HG03442 (cell line): ENCODE measurements at regions not wholly inside any gene's neighbourhood (a gene's known extent, or its start where the extent isn't known, plus 50 kb on each side); places are given as distances from the start of the nearest gene placed in this dataset.
A peak's percentile ranks its signal among the peaks of the same experiment; 100 is the strongest.
"Not testable (repeated sequence)": the region's sequence is repeated elsewhere in the genome, so short reads cannot be mapped to it uniquely, and the experiment has no call there.

Experiments
- ATAC-seq: cut with Tn5 transposase; IDR thresholded peaks from one replicate; pipeline ENCODE4 v1.9.1; 2021; ENCODE audit warnings: mild to moderate bottlenecking, moderate library complexity; ENCODE audit not compliant: unreplicated experiment

- ATAC-seq, result no peak
Observed at GRCh38 chr7:15057272-15057671, 154.7 kb upstream of the DGKB start.

DNA sequence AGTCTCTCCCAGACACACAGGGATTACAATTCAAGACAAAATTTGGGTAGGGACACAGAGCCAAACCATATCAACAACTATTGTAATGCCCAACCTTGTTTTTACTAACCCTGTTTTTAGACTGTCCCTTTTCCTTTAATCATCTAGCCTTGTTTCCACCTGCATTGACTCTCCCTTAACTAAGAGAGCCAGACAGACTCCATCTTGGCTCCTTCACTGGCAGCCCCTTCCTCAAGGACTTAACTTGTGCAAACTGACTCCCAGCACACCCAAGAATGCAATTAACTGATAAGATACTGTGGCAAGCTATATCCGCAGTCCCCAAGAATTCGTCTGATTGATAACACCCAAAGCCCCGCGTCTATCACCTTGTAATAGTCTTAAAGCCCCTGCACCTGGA, 151.8 kb upstream of the DGKB start:
- not testable (repeated sequence) for ATAC-seq

DNA sequence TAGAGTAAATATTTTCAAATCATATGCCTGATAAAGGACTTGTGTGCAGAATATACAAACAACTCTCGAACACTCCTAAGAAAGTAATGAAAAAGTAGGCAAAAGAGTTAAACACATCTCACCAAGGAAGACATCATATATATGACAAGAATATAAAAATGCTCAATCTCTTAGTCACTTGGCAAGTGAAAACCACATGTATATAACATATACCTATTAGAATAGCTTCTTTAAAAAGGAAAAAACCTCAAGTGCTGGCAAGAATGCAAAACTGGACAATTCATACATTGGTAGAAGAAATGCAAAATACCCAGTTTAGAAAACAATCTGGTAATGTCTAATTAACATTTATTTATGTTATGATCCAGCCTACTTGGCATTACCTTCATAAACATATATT, 146.6 kb upstream of the DGKB start:
- ATAC-seq, result no peak

DNA sequence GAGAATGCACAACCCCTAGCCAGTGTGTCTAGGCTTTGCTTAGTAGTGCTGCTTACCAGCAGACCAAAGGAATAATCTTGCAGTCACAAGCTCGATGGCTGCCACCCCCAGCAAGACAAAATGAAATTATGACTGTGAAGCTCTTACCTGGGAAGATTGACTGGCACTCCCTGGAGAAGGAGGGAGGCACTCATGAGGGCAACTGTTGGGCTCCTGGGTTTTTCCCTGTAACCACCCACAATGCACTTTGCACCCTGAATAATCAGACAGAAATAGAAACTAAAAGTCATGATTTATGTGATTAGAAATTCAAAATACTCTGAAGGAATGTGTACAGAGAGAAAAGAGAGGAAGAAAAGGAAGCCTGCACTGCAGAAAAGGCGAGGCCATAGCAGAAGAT, 144.3 kb upstream of the DGKB start:
- no peak for ATAC-seq

GRCh38 chr7:15043931-15044330, 141.4 kb upstream of the DGKB start:
- no peak for ATAC-seq

GRCh38 chr7:15042285-15043065, 139.9 kb upstream of the DGKB start:
- no peak for ATAC-seq

DNA sequence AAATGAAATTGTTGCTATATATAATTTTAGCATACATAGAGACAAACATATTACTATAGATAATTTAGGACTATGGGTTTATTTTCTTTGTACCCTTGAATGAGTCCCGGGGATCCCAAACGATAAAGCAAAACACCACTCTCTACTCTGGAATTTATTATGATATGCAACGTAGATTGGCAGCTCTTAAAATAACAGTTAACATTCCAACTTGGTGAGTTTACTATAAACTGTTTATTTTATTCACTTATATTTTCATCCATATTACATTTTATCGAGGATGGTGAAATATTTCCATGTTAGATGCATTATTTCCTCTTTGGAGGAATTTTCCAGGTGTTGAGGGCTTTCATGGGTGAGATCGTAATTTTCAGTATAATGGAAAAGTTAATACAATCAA, 138.7 kb upstream of the DGKB start:
- no peak for ATAC-seq

DNA sequence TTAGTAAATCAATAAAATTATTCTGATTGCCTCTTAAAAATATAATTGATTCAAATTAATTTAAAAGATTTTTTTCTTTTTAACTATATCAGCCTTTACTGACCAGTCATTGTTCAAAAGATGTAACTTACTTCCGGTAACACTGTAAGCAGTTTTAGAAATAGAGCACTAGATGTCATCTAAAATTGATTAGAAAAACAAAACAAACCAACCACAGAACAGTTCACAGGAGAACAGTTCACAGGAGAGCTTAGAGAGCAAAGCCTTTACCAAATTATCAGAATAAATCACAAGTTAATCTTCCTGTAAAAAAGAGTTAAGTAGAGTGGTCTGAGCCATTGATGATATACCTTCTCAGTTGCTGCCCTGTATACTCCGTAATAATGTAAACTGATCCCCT, 133.3 kb upstream of the DGKB start:
- no peak for ATAC-seq

- no peak for ATAC-seq
Observed at GRCh38 chr7:15033039-15033438, 130.5 kb upstream of the DGKB start.

DNA sequence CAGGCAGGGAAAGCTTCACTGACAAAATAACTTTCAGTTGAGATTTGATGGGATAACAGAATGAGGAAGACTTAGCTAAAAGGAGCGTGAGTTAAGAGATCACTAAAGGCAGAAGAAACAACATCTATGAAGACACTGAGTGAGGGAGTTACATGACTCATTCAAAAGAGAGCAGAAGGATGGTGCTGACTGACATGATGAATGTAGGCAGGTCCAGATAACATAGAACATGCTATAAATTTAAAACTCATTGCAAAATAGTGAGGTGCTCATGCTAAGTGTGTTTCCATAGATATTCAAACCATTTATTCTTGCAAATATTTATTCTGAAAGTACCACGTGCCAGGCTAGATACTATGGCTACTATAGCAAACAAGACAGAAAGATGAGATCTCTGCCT, 116.4 kb upstream of the DGKB start:
- no peak for ATAC-seq

DNA sequence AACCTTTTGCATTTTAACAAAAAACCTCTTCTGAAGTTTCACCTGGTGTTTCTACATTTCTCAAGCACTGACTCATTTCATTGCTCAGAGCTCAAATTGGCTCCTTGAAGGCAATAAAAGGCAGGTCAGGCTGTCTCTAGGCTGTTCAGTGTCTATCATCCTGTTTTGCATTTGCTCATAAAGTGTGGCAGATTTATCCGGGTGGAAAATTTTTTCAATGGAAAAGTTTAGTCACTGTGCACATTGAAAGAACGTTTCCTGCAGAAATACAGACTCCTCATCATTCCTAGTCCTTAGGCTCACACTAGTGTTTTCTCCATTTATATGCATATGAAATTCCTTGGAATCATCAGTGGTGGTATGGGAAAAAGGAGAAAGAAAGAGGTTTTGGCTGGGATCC, 114.2 kb upstream of the DGKB start:
- ATAC-seq, result no peak

DNA sequence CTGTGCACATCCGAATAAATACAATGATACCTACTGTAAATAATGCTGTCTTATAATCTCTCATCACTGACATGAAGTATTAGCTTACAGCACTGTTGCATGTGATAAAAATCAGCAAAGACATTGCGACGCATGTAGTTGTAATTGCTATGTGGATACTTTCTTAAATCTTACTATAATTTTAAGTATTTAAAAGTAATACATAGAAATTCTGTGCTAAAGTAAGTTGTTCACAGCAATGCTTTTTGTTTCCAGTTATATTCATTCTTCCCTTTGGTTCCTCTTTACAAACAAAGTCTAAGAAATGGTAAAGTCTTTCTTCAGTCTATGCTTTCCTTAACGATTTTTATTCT, 113.7 kb upstream of the DGKB start:
- ATAC-seq, result no peak

DNA sequence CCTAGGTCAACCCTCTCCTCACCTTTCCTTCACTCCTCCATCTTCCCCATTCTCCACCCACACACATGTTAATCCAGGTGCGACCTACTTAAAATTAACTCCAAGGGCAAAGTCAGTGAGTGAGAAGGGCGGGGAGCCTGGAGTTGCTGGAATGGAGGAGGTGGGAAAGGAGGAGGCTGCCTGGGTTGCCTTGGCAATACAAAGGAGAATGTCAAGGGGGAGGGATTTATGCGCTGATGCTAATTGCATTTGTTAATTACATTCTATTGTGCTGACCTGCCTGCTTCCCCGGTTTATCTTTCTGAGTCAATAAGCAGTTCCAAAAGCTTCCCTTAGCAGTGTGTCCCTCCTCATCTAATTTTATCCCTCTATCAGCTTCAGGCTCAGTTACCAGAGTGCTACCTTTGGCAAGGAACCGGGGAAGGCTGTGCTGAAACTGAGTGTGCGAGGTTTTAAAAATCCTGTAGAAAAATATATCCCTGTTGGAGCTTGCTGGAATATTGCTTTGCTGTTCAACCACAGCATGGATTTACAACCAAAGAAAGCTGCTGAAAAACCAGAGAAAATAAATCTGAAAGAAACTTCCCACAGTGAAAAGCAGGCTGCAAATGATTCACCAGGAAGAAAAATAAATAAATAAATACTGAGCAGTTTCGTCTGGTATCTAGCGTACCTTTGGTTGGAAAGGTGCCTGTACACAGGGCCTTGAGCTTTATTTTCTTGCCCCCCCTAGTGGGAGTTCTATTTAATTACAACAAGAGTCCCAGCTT, 113.2 kb upstream of the DGKB start:
- ATAC-seq, result peak; percentile 93

DNA sequence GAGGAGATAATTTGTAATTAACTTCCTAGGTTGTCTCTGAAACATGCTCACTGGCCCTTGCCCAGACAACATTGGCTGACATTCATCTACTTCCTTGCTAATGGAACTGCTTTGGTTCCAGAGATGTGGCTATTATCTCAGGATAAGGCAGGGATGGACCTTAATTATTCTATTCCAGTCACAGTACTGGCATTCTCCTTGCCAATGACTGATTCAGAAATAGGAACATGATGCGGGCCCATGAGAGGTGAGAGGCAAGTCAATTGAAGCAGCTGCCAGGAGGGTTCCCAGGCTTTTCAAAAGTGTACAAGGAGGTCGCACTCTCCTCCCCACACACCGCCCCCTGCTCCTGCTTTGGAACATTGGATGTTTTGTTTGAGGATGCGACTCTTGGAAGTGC, 109.6 kb upstream of the DGKB start:
- ATAC-seq, result no peak

GRCh38 chr7:15011289-15011688, 108.7 kb upstream of the DGKB start:
- no peak for ATAC-seq

DNA sequence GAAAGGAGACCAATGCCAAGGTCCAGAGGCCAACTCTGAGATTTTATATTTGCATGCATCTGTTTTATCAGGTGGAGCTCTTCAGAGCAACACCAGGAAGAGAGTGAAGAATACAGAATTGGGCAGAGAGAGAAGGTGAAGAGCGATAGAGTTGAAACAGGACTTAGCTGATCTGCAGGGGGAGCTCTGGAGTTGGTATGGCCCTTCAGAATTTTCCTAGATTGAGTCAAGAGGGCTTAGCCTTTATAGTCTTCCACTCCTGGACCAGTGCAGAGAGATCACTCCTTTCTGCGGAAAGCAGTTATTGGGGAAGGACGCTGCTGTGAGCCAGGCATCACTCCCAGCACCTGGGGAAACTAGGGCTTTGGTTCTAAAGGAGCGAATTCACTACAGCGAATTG, 105.0 kb upstream of the DGKB start:
- ATAC-seq, result no peak

- no peak for ATAC-seq
Observed at GRCh38 chr7:15005672-15006071, 103.1 kb upstream of the DGKB start.

GRCh38 chr7:15000157-15000556, 97.6 kb upstream of the DGKB start:
- no peak for ATAC-seq

- ATAC-seq, result no peak
Observed at GRCh38 chr7:14999331-14999730, 96.8 kb upstream of the DGKB start.

DNA sequence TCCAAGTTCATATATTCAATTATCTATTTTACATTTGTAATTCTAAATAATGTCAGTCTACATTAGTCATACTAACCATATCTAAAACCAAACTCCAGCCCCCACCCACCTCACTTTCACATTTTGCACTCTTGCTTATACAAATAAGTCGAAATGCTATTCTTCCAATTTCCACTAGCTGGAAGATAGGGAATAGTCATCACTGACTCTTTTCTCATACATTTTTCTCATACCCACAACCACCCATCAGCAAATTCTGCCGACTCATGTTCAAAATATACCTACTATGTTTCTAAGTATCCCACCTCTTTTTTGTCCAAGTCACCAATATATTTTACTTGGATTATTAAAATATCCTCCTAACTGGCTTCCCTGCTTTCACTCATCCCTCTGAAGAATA, 93.2 kb upstream of the DGKB start:
- ATAC-seq, result no peak

DNA sequence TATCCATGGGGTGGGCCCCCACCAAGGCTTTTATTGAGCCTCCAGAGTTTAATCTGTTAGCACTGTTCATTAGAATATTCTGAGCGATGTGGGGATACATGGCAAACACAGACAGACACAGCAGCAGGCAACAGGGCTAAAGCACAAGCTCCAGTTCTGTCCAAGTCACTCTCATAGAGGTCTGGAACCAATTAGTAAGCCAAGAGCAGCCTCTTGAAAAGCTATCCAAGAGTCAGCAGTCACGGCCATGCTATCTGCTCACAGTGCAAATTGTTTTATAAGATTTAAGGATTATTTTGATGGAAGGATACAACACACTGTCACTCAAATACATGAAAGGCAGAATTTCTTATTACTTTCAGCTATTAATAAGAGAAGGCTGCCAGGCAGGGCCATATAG, 86.4 kb upstream of the DGKB start:
- no peak for ATAC-seq

GRCh38 chr7:14978687-14979086, 76.1 kb upstream of the DGKB start:
- no peak for ATAC-seq

GRCh38 chr7:14974688-14975087, 72.1 kb upstream of the DGKB start:
- ATAC-seq, result no peak
